ENCODE measurements at regions not wholly inside any gene's neighbourhood (a gene's known extent, or its start where the extent isn't known, plus 50 kb on each side); places are given as distances from the start of the nearest gene placed in this dataset.
"Not testable (repeated sequence)": the region's sequence is repeated elsewhere in the genome, so short reads cannot be mapped to it uniquely, and the experiment has no call there.

DNA sequence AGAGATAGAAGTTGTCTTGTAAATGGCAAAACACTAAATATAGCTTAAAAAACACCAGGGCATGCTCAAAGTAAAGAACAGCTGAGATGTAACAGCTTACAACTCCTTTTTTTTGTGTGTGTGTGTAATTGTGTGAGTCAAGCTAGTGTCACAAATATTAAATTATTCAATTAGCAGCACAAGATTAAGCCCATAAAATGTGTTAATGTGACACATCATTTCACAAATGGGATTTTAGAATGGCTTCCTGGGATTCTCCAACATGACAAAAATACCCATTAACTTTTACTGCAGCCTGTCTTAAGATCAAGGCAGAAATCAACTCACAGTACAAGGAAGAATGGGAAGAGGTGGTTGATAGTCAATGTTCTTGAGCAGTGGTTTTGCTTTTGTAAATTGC lies 251.4 kb downstream of the KIF20B start:
- no peak for DNase-seq

DNA sequence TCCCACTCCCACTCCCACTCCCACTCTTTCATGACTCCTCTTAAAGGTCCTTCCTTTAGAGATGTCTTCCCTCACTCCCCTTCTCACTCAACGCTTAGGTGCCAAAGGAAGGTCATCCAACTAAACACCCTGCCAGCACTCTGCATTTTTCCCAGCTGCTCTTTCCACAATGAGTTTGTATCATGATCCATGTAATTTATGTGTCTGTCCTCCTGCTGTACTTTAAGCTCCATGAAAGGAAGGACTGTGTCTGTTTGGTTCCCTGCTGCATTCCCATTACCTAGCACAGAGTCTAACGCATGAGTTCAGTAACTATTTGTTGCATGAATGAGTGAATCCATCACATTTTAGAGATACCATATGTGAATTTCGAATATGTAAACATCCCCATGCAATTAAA lies 252.7 kb downstream of the KIF20B start:
- DNase-seq = no peak

DNA sequence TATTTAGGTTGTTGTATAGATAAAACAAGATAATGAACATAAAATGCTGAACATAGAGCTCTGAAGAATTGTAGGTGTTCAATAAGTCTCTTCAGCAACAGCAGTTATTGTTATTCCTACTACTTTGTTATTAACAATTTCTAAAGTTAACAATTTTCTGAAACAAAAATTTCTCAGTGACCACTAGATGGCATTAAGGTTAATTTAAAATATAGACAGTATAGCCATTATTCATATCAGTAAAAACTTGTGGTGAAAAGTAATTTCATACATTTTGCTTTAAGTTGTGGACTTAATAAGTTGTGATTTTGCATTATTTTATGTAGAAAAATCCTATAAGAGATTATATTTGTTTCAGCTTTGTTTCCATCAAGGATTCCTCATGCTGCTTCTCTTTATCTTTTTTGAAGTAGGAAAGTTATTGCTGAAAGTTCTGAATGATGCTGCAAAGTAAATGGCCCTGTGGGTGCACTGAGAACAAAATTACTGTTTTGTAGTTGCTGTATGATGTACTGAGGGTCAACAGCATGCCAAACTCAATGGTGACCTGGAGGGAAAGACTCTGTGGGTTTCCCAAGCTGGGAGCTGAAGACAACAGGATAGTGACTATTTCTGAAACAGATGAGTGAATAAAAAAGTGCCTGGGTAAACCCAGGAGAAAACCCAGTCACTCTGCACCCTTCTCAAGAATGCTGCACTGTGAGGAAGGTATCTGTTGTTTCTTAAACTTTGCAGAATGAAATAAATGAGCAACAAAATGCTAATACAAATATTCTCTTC lies 253.6 kb downstream of the KIF20B start:
- no peak for DNase-seq

DNA sequence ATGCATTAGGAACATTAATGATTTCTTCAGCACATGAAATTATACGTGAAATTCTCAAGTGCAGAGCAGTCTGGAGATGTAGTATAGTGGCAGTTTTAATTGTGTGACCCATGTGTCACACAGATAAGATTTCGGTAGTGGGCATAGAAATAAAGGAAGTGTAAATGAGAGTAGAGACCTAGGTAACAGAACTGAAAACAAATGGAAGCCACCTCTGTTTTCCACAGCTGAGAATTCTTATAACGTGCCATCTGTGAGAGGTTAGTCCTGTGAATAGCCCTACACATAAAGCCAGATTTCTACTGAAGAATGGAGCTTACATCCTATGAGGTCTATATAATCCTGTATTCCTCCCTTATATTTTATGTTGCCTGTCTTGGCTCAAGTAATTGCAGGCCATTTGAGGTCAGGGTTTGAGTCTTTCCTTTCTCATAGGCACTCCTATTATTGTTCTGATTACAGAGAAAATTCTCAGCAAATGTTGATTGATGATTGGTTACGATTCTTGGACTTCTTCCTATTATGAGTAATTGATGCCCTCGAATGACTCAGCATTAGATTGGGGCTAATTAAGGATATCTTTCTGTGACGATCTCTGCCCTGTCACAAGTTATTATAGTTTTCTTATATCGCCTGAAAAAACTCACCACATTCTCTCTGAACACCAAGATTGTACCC lies 258.2 kb downstream of the KIF20B start:
- DNase-seq = no peak

DNA sequence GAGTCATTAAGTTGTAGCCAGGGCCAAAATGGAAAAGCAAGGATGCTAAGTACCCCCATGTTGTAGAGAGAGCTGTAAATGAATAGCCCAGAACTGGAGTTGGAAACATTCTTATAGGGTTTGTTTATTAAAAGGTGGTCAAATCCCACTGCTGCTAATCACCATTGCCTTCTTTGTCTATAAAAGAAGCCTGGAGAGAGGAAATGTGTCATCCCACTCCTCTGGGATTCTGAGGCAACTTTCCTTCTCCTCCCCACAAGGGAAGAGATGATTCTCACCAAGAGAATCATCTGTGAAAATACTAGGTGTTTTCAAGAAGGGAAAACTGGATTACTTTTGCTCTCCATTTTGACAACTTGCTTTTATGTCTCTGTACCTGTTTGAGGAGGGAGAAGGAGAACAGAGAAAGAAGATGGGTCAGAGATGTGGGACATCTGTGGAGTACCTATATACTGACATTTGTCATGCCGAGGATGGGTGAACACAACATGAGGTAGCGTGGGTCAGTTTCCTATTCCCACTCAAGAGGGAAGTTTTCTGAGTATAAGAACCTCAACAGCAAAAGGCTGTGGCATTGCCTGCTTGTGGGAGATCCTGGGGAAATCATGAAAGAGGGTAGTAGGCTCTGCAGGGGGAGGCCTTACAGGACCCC lies 262.2 kb downstream of the KIF20B start:
- no peak for DNase-seq

DNA sequence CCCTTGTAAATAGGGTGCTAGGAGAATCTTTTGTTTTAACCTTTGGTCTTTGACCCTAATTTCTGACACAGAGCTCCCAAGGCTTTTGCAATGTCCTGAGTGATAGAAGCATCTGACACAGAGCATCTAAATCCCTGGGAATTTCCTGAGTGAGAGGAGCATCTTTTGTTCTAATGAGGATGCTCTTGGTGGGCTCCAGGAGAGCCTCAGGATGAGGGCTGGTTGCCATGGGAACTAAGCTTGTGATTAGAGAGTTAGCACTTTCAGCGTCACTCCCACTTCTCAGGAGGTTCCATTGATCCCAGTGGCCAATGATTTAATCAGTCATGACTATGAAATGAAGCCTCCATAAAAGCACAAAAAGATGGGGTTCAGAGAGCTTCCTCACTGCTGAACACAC lies 264.8 kb downstream of the KIF20B start:
- no peak for DNase-seq

DNA sequence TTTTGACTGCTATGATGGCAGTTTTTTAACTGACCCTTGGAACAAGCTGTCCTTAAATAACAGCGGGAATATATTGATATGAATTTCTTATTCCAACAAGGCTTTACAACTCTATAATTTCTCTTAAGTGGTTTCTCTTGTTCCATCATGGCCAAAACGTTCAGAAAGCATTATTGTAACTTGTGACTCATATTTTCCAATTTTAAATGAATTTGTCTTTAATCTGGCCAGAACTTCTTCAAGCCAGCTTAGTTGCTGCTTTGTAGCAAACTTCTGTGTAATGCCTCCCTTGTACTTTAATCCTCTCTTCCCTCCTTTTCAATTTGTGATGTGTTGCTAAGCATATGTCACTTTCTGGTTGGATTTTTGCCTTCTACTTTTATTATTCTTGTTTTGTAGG lies 271.9 kb downstream of the KIF20B start:
- DNase-seq = no peak

DNA sequence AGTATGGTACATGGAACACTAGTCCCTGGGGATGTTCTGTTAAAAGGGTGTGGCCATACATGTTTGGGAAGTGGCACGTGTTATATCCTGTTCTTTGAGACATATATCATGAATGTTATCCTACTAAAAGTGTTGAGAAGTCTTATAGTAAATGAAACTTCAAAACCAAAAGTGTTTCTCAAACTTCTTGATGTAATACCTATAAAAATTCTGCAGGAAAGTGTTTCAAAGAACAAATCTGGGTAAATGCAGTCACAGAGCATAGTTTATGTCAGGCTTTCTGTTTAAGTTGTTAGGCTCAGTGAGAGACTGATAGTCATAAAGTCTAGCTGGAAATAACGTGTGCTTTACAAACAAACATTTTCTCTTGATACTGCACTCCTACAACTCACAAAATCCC lies 273.7 kb downstream of the KIF20B start:
- DNase-seq = no peak

DNA sequence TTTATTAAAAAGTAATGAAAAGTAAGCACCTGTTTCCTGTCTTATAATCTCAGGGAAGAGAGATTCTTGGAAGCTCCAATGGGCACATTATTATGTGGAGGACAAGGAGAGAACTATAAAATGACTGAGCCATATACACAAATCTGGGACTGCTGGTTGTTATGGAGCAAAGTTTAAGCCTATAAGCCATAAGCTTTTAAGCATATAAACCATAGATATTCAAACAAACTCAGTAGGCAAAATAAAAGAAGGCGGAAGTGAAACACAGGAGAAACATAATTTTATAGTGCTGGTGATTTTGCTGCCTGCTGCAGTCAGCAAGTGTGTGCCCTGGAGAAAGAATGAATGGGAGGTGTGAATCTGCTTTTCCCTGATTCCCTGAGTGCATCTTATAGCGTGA lies 274.4 kb downstream of the KIF20B start:
- DNase-seq = no peak

DNA sequence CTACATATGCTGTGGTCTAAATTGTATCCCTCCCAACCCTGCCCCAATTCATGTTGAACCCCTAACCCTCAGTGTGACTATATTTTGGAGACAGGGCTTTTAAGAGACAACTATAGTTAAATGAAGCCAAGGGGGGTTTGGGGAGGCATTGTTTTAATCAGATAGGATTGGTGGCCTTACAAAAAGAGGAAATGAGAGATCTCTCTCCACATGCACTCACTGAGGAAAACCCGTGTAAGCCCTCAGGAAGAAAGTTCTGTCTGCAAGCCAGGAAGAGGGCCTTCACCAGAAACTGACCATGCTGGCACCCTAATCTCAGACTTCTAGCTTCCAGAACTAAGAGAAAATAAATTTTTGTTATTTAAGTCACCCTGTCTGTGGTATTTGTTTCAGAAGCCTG lies 276.7 kb downstream of the KIF20B start:
- DNase-seq = no peak

DNA sequence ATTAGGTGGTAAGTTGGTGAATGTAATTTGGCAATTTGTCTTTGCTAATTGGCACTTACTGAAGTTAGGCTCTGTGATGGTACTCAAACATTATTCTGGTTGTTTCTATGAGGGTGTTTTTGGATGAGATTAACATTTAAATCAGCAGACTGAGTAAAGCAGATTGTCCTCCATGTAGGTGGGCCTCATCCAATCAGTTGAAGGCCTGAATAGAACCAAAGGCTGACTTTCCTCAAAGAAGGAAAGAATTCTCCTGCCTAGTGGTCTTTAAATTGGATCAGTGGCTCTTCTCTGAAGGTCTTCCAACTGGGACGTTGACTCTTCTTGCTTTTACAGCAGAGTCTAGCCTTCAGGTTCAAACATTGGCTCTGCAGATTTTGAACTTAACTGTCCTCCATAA lies 278.3 kb downstream of the KIF20B start:
- no peak for DNase-seq

DNA sequence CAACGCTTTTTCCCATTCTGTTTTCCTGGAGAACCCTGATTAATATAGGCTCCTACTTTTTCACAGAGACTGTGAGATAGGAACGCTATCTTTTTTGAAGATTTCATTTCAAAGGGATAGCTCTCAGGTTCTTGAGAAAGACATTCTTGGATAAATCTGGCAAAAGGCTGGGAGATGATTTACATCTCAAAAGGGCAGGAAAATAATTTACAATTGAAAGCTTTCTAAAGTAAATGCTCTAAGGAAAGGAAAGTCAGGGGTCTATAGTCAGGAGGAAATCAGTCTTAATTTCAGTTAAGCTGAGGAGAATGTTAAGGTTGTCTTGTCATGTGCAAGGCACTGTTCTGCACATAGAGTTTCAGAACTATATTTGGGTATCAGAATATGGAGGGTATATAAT lies 278.8 kb downstream of the KIF20B start:
- no peak for DNase-seq

DNA sequence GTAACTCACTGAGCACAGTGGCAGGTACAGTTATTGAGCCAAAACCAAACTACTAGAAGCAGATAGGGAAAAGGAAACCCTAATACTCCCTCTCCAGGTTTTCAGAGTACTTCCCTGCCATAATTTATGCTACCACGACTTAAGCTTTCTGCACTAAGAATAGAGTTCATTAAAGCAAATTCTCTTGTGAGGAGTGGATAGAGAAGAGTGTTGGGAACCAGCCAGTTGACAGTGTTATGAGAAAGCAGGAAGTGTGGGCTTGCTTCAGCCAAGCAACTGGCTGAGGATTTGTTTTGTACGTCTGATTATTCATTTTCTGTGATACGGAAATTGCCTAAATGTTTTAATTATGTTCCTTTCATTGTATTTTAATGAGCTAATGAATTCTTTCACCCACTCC lies 280.5 kb downstream of the KIF20B start:
- DNase-seq = no peak

DNA sequence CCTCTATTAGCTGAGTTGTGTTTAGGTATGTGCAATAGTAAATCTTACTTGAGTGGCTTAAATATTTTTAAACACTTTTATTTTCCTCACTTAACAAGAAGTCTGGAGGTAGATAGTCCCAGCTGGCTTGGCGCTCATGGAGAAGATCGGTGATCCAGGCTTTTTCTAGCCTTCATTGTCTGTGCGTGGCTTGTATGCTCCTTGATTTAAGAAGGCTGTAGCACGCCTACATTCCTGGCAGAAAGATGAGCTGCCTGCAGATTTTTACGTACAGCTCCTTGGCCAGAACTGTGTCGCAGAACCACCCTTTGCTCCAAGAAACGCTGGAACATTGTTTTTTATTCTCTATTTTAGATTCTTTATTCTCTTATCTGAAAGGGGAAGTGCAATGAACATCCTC lies 284.1 kb downstream of the KIF20B start:
- DNase-seq = no peak

DNA sequence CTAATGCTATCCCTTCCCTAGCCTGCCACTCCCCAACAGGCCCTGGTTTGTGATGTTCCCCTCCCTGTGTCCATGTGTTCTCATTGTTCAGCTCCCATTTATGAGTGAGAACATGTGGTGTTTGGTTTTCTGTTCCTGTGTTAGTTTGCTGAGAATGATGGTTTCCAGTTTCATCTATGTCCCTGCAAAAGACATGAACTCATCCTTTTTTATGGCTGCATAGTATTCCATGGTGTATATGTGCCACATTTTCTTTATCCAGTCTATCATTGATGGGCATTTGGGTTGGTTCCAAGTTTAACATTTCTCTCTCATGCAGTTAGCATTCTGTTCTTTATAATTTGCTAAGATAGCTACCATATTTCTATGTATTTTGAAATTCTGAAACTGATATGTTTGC lies 287.0 kb downstream of the KIF20B start:
- DNase-seq = not testable (repeated sequence)

DNA sequence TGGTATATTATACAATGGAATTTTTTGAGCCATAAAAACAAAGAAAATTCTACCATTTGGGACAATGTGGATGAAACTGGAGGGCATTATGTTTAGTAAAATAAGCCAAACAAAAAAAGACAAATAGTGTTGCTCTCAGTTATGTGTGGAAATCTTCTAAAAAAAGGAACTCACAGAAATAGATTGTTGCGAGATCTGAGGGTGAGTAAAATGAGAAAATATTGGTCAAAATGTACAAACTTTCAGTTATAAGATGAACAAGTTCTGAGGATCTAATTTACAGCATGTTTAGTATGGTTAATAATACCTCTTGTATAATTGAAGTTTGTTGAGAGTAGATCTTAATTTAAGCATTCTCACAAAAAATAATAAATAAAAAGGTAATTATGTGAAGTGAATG lies 291.2 kb downstream of the KIF20B start:
- no peak for DNase-seq

DNA sequence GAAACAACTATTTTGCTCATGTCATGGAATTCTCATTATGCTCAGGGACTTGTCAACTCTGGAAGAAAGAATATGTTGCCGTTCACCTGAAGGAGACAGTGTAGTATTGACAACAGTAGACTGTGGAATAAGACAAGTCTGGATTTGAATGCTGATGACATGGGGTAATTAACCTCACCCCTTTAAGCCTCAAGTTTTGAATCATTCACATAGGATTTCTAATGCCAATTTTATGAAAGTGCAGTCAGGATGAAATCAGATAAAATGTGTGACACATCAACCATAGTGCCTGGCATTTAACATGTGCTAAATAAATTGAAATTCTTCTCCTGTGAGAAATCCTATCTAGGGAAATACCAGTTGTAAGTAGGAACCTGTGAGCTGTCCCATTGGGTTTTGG lies 305.8 kb downstream of the KIF20B start:
- no peak for DNase-seq

DNA sequence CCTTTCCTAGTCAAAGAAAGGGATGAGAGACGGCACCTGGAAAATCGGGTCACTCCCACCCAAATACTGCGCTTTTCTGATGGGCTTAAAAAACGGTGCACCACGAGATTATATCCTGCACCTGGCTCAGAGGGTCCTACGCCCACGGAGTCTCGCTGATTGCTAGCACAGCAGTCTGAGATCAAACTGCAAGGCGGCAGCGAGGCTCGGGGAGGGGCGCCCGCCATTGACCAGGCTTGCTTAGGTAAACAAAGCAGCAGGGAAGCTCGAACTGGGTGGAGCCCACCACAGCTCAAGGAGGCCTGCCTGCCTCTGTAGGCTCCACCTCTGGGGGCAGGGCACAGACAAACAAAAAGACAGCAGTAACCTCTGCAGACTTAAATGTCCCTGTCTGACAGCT lies 309.9 kb downstream of the KIF20B start:
- not testable (repeated sequence) for DNase-seq

DNA sequence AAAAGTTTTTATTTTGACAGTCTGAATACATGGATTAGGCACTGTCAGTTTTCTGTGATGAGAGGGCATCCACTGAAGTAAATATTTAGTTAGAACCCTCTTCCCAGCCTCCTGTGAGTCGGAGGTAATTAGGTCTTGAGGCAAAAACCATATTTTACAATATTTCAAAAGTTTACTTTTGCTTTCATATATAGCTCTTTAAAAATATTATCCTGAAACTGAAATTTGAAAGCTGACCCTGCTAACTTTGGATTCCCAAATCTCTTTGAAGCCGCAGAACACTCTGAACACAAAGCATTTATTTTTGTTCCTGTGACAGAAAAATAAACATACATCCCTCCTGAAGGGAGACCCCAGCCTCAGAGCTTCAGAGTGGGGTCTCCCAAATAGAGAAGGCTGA lies 317.4 kb downstream of the KIF20B start:
- no peak for DNase-seq

DNA sequence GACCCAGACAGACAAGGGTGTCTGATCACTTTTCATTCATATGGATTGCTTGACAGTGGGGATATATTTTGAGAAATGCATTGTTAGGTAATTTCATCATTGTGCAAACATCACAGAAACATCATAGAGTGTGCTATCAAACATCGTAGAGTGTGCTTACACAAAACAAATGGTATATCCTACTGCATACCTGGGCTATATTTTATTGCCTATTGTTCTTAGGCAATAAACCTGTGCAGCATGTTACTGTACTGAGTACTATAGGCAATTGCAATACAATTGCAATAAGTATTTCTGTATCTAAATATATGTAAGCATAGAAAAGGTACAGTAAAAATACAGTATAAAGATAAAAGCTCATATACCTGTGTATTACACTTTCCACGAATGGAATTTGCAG lies 319.1 kb downstream of the KIF20B start:
- no peak for DNase-seq

DNA sequence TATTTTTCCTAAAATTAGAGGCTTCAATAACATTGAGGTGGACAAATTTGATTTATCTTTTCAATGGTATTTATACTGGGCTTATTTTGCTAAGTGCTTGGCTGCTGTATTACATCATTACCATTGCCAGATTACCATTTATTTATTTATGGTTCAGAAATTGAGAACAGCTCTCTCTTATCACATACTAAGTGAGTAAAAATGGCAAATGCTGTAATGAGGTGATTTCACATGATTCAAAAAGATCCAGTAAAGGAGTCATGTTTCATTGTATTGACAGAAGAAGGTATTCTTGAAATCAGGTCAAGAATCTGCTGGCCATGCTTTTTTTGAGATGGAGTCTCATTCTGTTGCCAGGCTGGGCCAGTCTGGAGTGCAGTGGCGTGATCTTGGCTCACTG lies 322.6 kb downstream of the KIF20B start:
- no peak for DNase-seq

DNA sequence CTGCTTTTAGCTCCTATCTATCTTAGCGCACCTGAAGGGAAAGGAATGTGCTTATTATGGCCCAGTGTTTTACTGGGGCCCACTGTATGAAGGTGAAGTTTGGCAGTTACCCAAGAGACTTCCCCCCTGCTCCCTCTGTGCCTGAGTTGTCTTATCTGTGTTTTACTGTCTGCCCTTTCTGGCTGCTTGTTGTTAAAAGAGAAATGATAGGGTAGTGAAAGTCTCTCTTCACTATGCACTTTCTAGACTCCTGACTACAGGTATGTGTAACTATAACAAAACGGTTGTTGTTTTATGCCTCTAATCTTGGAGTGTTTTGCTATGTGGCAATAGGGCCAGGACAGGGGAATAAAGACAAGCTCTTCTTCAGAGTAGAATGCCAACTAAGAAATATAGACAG lies 326.9 kb downstream of the KIF20B start:
- DNase-seq = no peak

DNA sequence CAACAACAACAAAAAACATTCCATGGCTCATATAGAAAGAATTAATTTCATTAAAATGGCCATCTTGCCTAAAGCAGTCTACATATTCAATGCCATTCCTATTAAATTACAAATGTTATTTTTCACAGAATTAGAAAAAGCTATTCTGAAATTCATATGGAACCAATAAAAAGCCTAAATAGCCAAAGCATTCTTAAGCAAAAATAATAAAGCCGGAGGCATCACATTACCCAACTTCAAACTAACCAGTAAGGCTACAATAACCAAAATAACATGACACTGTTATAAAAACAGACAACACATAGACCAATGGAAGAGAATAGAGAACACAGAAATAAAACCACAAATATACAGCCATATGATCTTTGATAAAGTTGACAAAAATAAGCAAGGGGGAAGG lies 330.4 kb downstream of the KIF20B start:
- DNase-seq = no peak

DNA sequence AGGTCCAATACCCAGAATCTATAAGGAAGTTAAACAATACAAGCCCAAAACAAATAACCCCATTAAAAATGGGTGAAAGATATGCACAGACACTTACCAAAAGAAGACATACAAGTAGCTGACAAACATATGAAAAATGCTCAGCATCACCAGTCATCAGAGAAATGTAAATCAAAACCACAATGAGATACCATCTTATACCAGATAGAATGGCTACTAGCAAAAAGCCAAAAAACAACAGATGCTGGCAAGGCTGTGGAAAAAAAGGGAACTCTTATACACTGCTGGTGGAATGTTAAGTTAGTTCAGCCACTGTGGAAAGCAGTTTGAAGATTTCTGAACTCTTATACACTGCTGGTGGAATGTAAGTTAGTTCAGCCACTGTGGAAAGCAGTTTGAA lies 331.1 kb downstream of the KIF20B start:
- no peak for DNase-seq

Measured in NCI-H1092 (cell line).